GM12874 (cell line): ENCODE measurements at regions not wholly inside any gene's neighbourhood (a gene's known extent, or its start where the extent isn't known, plus 50 kb on each side); places are given as distances from the start of the nearest gene placed in this dataset.

Source experiments
- CTCF ChIP-seq: IDR thresholded peaks from 2 replicates; pipeline ENCODE4 v1.5.1; 2011; ENCODE audit warnings: low read depth, mild to moderate bottlenecking, control low read depth, low read length, moderate library complexity; ENCODE audit not compliant: insufficient read depth

DNA sequence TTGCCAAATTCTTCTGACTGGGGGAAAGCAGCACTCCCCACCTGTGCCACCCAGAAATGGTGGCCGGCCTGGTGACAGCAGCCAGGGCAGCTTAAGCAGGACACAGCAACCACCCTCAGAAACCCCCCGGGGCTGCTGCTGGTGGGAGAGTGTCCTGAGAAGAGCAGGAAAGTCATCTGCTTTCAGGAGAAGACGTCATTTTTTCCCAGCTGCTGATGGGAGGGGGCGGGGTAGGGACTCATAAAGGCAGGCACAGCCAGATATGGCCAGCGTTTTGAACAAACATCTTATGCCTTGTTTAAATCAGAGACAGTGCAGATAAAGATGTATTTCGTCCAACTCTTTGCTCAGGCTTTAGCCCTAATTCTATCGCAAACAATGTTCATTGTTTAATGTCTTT, 139.5 kb downstream of the LRRC30 start:
- no peak for TF ChIP-seq CTCF

- no peak for TF ChIP-seq CTCF
These were observed 139.9 kb downstream of the LRRC30 start for GRCh38 chr18:7370802-7371201.

GRCh38 chr18:7373441-7373840, 142.6 kb downstream of the LRRC30 start:
- TF ChIP-seq CTCF = no peak

DNA sequence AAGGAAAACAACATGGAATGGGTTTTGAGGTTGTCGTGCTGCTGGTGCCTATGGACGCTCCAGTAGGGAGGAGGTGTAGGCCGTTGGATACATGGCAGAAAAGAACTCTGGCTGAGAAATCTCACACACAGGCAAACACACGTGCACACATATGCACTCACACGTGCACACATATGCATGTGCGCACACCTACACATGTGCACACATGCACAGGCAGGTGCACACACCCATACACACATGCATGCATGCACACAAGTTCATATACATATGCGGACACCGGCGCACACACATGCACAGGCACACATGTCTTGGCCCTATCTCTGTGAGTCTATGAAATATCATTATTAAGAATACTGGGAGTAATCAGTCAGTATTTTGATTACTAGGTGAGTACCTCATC, 150.4 kb downstream of the LRRC30 start:
- TF ChIP-seq CTCF = no peak

- no peak for TF ChIP-seq CTCF
These were observed 151.6 kb downstream of the LRRC30 start for GRCh38 chr18:7382328-7383001.

DNA sequence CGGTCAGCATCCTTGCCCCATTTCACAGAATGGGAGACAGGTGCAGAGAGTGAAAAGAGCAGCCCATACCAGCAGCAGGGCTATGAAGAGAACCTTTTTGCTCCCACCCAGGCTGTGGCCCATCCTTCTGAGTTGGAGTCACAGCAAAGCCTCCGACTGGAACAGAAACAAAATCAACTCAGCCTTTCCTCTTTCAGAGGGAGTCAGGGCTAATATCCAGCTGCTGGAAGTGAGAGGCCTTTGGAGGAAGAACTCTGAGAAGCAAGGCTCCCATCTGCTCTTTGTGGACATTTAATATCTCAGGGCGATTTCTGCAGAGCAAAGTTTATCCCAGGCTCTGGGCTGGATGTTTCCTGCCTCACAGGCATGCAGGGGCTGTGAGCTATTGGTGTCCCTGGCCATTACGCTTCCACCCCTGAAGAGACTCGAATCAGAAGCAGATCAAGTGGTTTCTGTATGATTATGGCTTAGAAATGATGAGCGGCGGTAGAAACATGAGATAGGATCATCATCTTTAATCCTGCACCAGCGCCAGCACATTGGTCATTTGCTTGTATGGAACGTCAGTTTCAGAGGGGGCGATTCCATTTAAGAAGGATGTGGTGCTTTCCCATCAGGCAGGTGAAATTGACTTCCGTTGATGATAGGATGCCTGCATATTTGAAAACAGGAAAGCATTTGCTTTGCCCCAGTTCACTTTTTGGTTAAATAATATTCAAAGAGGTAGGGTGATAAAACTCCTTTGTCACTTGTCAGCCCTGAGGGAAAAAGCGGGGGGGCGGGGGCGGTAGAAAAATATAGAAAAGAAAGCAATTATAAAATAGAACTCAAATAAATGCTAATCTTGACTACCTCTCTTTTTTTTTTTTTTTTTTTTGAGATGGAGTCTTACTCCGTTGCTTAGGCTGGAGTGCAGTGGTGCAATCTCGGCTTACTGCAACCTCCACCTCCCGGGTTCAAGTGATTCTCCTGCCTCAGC, 152.4 kb downstream of the LRRC30 start:
- TF ChIP-seq CTCF = no peak

DNA sequence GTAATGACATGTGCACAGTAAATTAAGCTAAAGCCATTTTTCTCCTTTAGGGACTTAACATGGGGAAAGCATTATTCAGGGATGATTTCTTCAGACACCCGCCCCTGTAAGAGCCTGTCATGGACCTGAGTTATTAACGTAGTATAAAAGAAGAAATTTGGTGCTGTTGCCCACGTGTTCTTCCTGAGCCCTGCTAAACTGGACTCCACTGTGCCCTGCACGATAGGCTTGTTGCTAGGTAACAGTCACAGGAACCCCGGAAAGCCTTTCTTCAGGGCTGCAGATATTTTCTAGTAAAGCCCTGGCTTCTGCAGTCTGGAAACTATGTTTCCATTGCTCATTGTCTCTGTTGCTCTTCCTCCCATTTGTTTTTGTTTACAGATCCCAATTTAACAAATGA, 157.9 kb downstream of the LRRC30 start:
- TF ChIP-seq CTCF = no peak
